Endothelial cell (in vitro differentiated cells): ENCODE measurements at regions not wholly inside any gene's neighbourhood (a gene's known extent, or its start where the extent isn't known, plus 50 kb on each side); places are given as distances from the start of the nearest gene placed in this dataset.

ENCODE experiments used
- DNase-seq: peaks from one replicate; pipeline ENCODE4 v3.0.0; 2021; ENCODE audit warnings: low spot score
- H3K27ac Mint-ChIP-seq: one replicate; pipeline ENCODE4 v1.8.0; 2021; ENCODE audit warnings: mixed read lengths, inconsistent platforms; ENCODE audit not compliant: unreplicated experiment
- H3K27me3 Mint-ChIP-seq: one replicate; pipeline ENCODE4 v1.8.0; 2021; ENCODE audit warnings: mild to moderate bottlenecking, moderate library complexity, mixed read lengths, inconsistent platforms; ENCODE audit not compliant: unreplicated experiment
- H3K36me3 Mint-ChIP-seq: one replicate; pipeline ENCODE4 v1.8.0; 2021; ENCODE audit warnings: mild to moderate bottlenecking, low read depth, mixed read lengths, inconsistent platforms; ENCODE audit not compliant: unreplicated experiment
- H3K4me1 Mint-ChIP-seq: one replicate; pipeline ENCODE4 v1.8.0; 2021; ENCODE audit warnings: mild to moderate bottlenecking, mixed read lengths, inconsistent platforms; ENCODE audit not compliant: unreplicated experiment
- H3K4me3 Mint-ChIP-seq: one replicate; pipeline ENCODE4 v1.8.0; 2021; ENCODE audit warnings: mild to moderate bottlenecking, mixed read lengths, inconsistent platforms; ENCODE audit not compliant: unreplicated experiment
- H3K9me3 Mint-ChIP-seq: one replicate; pipeline ENCODE4 v1.8.0; 2021; ENCODE audit warnings: mixed read lengths, inconsistent platforms; ENCODE audit not compliant: unreplicated experiment
- TF ChIP-seq, protein P1 (sequence below): fragments of 200-600 bp; sonication (generic); IDR thresholded peaks from one replicate; pipeline ENCODE4 v1.5.0; 2021; ENCODE audit warnings: antibody characterized with exemption; ENCODE audit not compliant: unreplicated experiment

DNA sequence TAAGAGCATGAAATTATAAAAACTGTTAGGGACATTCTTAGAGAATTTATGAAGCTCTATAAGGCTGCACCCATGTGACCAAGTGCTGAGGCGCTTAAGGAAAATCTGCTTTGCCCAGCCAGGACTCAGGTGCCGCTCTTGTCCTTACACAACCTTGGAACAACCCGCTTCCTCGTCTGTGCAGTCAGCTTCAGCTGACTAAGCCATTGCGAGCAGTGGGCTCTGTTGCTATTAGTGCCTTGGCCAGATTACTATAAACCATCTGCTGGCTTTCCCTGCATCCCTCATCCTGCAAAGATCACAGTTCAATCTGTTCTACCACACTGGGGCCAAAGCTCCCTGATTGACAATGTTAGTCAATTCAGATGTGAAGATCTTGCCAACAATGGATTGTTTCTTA, 89.1 kb upstream of the E2F3 start:
- Mint-ChIP-seq H3K27ac (no peak overlapping the region), H3K27me3 (no peaks in the 10 kb centered on the region), H3K4me3 (no peak overlapping the region), H3K36me3 (no peaks in the 10 kb centered on the region), H3K4me1 (no peaks in the 10 kb centered on the region), H3K9me3 (no peaks in the 10 kb centered on the region)
- TF ChIP-seq, protein P1, sequence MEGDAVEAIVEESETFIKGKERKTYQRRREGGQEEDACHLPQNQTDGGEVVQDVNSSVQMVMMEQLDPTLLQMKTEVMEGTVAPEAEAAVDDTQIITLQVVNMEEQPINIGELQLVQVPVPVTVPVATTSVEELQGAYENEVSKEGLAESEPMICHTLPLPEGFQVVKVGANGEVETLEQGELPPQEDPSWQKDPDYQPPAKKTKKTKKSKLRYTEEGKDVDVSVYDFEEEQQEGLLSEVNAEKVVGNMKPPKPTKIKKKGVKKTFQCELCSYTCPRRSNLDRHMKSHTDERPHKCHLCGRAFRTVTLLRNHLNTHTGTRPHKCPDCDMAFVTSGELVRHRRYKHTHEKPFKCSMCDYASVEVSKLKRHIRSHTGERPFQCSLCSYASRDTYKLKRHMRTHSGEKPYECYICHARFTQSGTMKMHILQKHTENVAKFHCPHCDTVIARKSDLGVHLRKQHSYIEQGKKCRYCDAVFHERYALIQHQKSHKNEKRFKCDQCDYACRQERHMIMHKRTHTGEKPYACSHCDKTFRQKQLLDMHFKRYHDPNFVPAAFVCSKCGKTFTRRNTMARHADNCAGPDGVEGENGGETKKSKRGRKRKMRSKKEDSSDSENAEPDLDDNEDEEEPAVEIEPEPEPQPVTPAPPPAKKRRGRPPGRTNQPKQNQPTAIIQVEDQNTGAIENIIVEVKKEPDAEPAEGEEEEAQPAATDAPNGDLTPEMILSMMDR = no peak
- DNase-seq = no peak

DNA sequence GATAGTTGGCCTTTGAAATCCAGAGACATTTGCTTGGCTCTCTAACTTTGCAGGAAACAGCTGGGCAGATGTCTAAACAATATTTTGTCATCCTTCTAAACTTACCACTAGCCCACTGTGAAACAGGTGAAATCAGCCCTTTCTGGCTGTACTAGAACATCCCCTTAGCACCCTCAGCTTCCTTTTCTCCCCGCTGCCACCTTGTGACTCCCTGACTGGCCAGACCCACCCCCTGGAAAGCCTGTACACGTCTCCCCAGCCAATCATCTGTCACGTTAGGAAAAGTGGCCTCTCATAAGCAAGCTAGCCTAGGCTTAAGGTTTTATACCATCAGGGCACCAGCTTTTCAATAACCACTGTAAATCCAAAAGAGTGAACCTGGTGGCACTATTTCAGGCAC, 88.6 kb upstream of the E2F3 start:
- H3K27ac Mint-ChIP-seq = no peak overlapping the region
- DNase-seq = no peak
- no peaks in the 10 kb centered on the region for H3K36me3 Mint-ChIP-seq
- H3K27me3 Mint-ChIP-seq = no peaks in the 10 kb centered on the region
- TF ChIP-seq, protein P1 = no peak
- H3K4me3 Mint-ChIP-seq = no peak overlapping the region
- H3K9me3 Mint-ChIP-seq = no peaks in the 10 kb centered on the region
- no peaks in the 10 kb centered on the region for H3K4me1 Mint-ChIP-seq

DNA sequence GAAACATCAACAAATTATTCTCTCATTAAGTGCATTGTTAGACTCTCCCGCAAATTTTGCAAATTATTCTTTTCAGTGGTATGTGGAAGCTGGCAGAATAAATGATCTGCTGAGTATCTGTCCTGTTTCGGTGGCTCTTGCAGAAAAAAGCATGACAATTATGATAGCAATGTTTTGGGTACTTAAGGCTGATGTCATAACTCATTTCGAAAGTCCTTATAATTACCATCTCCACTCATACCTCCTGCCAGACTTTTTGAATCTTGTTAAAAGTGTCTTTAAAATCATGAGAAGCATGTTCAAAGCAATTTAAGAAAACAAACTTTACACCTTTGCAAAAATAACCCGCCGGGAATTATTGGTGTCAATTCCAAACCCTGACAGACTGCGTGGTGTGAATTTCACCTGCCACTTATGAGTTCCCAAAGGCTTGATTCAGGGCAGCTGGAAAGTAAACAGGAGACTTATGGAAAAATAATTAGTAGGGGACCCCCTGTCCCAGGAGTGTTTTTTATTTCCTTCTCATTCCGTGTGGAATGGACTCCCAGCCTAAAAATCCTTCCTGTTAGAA, 87.6 kb upstream of the E2F3 start:
- Mint-ChIP-seq H3K4me3 (no peak overlapping the region), H3K36me3 (no peaks in the 10 kb centered on the region), H3K9me3 (no peaks in the 10 kb centered on the region), H3K4me1 (no peaks in the 10 kb centered on the region), H3K27ac (no peak overlapping the region), H3K27me3 (no peaks in the 10 kb centered on the region)
- TF ChIP-seq, protein P1 = no peak
- no peak for DNase-seq

DNA sequence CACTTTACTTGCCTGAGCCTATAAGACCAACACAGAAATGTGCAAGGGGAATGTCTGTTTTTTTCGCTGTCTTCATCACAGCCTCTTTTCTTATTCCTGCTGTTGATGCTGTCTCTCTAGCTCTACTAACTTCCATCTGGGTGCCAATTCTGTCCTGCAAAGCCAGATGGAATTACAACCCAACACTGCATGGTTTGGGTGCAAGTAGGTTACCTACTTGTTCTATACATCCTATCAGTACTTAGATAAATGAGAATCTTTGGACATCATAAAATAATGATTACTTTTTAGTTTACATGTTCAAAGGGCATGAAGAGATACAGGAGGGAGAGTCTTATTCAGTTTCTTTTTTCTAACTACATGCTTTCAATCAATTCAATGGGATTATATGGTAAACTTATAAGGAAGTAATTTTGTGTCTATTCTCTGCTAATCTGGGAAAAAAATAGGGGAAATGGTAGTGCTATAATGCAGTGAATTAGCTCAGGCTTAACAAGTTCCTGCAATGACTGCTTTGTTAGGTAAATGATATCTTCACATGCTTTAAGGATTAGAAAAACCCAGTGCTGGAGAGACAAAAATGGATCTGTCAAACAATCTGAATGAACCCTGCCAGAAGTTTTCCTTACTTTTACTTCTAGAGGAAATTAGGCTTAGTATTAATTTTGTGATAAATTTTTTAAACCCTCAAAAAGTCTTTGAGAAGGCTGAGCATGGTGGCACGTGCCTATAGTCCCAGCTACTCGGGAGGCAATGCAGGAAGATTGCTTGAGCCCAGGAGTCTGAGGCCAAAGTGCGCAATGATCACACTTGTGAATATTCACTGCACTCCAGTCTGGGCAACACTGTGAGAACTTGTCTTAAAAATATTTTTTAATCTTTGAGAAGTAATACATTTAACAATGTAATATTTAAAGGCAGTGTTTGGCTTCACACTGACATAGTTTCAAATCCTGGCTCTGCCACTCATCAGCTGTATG, 86.5 kb upstream of the E2F3 start:
- no peak overlapping the region for H3K27ac Mint-ChIP-seq
- H3K9me3 Mint-ChIP-seq = no peaks in the 10 kb centered on the region
- no peaks in the 10 kb centered on the region for H3K4me1 Mint-ChIP-seq
- no peak overlapping the region for H3K4me3 Mint-ChIP-seq
- no peaks in the 10 kb centered on the region for H3K36me3 Mint-ChIP-seq
- TF ChIP-seq, protein P1 = no peak
- no peaks in the 10 kb centered on the region for H3K27me3 Mint-ChIP-seq
- DNase-seq = no peak

DNA sequence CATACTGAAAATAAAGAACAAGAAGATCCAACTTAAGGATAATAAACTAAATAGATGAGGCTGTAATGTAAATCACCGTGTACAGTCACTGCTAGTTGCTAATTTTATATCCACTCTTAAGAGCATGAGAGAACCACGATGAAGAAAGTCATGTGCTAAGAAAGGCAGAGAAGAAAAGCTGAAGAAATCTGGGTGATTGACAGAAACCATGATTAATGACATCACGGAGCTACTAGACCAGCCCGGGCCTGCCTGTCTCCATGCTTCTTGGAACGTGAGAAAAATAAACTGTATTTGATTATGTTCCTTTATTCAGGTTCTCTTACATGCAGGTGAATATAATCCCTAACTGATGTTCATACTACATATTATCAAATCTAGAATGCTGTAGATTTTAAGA, 84.2 kb upstream of the E2F3 start:
- H3K27ac Mint-ChIP-seq = no peak overlapping the region
- TF ChIP-seq, protein P1 = no peak
- H3K4me1 Mint-ChIP-seq = no peaks in the 10 kb centered on the region
- no peak overlapping the region for H3K4me3 Mint-ChIP-seq
- no peak for DNase-seq
- H3K36me3 Mint-ChIP-seq = no peaks in the 10 kb centered on the region
- no peaks in the 10 kb centered on the region for H3K27me3 Mint-ChIP-seq
- no peaks in the 10 kb centered on the region for H3K9me3 Mint-ChIP-seq
